HL-60 (cell line): ENCODE measurements at regions not wholly inside any gene's neighbourhood (a gene's known extent, or its start where the extent isn't known, plus 50 kb on each side); places are given as distances from the start of the nearest gene placed in this dataset.

ENCODE experiments used
- DNase-seq, 2 experiments: peaks; one replicate each; pipeline ENCODE4 v3.0.0-alpha.2; 2010 to 2020; ENCODE audit warnings: low read depth in 1 of 2, low spot score in 1 of 2
- H3K27ac ChIP-seq: fragments of 250-450 bp; sonication (Bioruptor Pico); replicated peaks from 2 replicates; pipeline ENCODE4 v1.5.1; 2020; ENCODE audit warnings: mild to moderate bottlenecking, moderate library complexity
- H3K27me3 ChIP-seq: fragments of 250-450 bp; sonication (Bioruptor Pico); 2 replicates; pipeline ENCODE4 v1.5.1; 2021; ENCODE audit warnings: mild to moderate bottlenecking, moderate library complexity; ENCODE audit not compliant: insufficient read depth, poor library complexity, severe bottlenecking
- H3K4me3 ChIP-seq: replicated peaks from 2 replicates; pipeline ENCODE4 v1.5.1; 2011; ENCODE audit warnings: mild to moderate bottlenecking, control low read depth, low read length; ENCODE audit not compliant: insufficient read depth
- GABPA ChIP-seq: IDR thresholded peaks from 2 replicates; pipeline ENCODE4 v1.6.1; 2012; ENCODE audit warnings: low read depth
- POLR2AphosphoS5 ChIP-seq: IDR thresholded peaks from 2 replicates; pipeline ENCODE4 v1.6.1; 2012; ENCODE audit warnings: low read depth
- SPI1 ChIP-seq: IDR thresholded peaks from 2 replicates; pipeline ENCODE4 v1.6.1; 2012; ENCODE audit warnings: low read depth, mild to moderate bottlenecking, borderline replicate concordance
- TF ChIP-seq, protein P1 (sequence below): IDR thresholded peaks from 2 replicates; pipeline ENCODE4 v1.6.1; 2012; ENCODE audit warnings: low read depth; ENCODE audit not compliant: insufficient replicate concordance
- TF ChIP-seq, protein P2 (sequence below): IDR thresholded peaks from one replicate; pipeline ENCODE4 v1.5.1; 2011; ENCODE audit warnings: low read length, control low read depth, inconsistent platforms; ENCODE audit not compliant: insufficient read depth

DNA sequence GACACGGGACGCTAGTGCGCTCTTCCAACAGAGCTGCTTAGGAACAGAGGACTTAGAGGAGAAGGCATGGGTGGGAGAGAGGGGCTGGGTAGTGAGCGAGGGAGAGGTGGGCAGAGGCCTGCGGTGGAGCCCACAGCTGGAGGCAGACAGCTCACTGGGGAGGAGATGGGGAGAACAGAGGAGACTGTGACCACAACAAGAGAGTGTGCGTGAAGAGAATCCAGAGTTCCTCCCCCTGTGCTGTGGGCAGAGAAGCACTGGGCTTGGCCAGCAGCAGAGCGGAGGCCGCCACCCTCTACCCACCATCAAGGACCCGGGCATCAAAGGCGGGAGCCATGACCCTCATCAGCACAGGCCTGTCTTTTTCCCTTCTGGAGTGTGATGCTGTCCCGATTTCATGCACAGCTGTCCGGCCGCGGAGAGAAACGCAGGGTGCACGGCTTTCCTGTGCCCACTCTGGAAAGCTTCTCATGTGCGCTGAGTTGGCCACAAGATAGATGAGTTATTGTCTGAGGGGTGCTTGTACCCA lies 228.3 kb upstream of the IRX4 start:
- TF ChIP-seq SPI1 (no peak), POLR2AphosphoS5 (no peak), GABPA (no peak)
- TF ChIP-seq, protein P1, sequence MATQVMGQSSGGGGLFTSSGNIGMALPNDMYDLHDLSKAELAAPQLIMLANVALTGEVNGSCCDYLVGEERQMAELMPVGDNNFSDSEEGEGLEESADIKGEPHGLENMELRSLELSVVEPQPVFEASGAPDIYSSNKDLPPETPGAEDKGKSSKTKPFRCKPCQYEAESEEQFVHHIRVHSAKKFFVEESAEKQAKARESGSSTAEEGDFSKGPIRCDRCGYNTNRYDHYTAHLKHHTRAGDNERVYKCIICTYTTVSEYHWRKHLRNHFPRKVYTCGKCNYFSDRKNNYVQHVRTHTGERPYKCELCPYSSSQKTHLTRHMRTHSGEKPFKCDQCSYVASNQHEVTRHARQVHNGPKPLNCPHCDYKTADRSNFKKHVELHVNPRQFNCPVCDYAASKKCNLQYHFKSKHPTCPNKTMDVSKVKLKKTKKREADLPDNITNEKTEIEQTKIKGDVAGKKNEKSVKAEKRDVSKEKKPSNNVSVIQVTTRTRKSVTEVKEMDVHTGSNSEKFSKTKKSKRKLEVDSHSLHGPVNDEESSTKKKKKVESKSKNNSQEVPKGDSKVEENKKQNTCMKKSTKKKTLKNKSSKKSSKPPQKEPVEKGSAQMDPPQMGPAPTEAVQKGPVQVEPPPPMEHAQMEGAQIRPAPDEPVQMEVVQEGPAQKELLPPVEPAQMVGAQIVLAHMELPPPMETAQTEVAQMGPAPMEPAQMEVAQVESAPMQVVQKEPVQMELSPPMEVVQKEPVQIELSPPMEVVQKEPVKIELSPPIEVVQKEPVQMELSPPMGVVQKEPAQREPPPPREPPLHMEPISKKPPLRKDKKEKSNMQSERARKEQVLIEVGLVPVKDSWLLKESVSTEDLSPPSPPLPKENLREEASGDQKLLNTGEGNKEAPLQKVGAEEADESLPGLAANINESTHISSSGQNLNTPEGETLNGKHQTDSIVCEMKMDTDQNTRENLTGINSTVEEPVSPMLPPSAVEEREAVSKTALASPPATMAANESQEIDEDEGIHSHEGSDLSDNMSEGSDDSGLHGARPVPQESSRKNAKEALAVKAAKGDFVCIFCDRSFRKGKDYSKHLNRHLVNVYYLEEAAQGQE = no peak
- Histone ChIP-seq H3K4me3 (no peak overlapping the region), H3K27me3 (no peaks in the 10 kb centered on the region), H3K27ac (no peak overlapping the region)
- DNase-seq = no peak

DNA sequence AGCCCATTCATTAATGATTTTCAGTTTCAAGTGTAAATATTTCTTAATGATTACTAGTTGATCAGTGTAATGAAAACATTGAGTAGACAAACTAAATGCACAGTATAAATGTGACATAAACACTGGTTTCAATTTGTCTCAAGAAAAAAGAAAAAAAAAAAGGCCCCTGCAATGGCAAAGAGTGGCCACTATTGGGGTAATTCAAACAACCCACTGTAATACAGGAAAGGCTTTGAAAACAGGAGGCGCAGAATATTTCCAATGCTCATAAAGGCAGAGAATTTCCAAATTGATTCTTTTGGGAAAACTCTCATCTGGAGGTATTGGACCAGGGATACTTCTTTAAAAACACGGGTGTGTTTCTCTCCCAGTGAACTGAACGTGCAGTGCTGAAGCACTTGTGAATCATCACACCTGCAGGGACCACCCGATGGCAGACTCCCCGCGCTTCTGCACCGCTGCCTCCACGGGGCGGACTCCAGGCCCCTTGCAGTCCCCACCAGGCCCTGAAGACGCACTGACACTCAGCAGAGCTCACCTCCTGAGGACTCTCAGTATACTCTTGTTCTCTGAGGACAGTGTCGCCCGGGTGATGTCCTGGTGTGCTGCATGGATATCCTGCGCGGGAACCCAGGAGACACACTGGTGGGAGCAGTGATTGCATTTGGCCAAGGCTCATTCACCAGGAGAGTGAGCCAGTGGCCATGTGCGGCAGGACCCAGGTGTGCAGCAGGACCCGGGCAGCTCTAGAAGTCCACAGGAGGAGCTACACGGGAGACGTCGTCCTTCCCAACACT lies 227.6 kb upstream of the IRX4 start:
- H3K27me3 ChIP-seq = no peaks in the 10 kb centered on the region
- TF ChIP-seq, protein P2, sequence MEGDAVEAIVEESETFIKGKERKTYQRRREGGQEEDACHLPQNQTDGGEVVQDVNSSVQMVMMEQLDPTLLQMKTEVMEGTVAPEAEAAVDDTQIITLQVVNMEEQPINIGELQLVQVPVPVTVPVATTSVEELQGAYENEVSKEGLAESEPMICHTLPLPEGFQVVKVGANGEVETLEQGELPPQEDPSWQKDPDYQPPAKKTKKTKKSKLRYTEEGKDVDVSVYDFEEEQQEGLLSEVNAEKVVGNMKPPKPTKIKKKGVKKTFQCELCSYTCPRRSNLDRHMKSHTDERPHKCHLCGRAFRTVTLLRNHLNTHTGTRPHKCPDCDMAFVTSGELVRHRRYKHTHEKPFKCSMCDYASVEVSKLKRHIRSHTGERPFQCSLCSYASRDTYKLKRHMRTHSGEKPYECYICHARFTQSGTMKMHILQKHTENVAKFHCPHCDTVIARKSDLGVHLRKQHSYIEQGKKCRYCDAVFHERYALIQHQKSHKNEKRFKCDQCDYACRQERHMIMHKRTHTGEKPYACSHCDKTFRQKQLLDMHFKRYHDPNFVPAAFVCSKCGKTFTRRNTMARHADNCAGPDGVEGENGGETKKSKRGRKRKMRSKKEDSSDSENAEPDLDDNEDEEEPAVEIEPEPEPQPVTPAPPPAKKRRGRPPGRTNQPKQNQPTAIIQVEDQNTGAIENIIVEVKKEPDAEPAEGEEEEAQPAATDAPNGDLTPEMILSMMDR = no peak
- no peak for TF ChIP-seq SPI1
- no peak for TF ChIP-seq POLR2AphosphoS5
- no peak for TF ChIP-seq GABPA
- TF ChIP-seq, protein P1 = no peak
- H3K27ac ChIP-seq = no peak overlapping the region
- no peak for DNase-seq
- no peak overlapping the region for H3K4me3 ChIP-seq

- H3K27ac ChIP-seq = no peak overlapping the region
- TF ChIP-seq, protein P1 = no peak
- TF ChIP-seq POLR2AphosphoS5 (no peak), SPI1 (no peak), GABPA (no peak)
- TF ChIP-seq, protein P2 = no peak
- H3K4me3 ChIP-seq = no peak overlapping the region
- no peaks in the 10 kb centered on the region for H3K27me3 ChIP-seq
- no peak for DNase-seq
These were observed 226.8 kb upstream of the IRX4 start for GRCh38 chr5:2109566-2109965.
